OCI-LY1 (cell line): ENCODE measurements at regions not wholly inside any gene's neighbourhood (a gene's known extent, or its start where the extent isn't known, plus 50 kb on each side); places are given as distances from the start of the nearest gene placed in this dataset.

ENCODE experiments used
- H2AFZ ChIP-seq: fragments of 200-600 bp; sonication (generic), shearing (Covaris generic); 2 replicates; pipeline ENCODE4 v1.6.0; 2014; ENCODE audit warnings: antibody characterized with exemption, mild to moderate bottlenecking, low read length
- H3F3A ChIP-seq: fragments of 200-600 bp; sonication (generic), shearing (Covaris generic); 2 replicates; pipeline ENCODE4 v1.6.0; 2014; ENCODE audit warnings: mild to moderate bottlenecking, antibody characterized with exemption, low read length, moderate library complexity; ENCODE audit not compliant: insufficient read depth
- H3K27ac ChIP-seq: fragments of 200-600 bp; sonication (generic); 2 replicates; pipeline ENCODE4 v1.5.1; 2014; ENCODE audit warnings: low read length, mixed run types, mild to moderate bottlenecking, low read depth; ENCODE audit not compliant: poor library complexity, severe bottlenecking
- H3K27me3 ChIP-seq: fragments of 200-600 bp; sonication (generic); 2 replicates; pipeline ENCODE4 v1.6.0; 2014; ENCODE audit warnings: antibody characterized with exemption, mild to moderate bottlenecking, low read length, moderate library complexity; ENCODE audit not compliant: insufficient read depth
- H3K36me3 ChIP-seq: fragments of 200-600 bp; sonication (generic); 2 replicates; pipeline ENCODE4 v1.6.1; 2014; ENCODE audit warnings: mild to moderate bottlenecking, antibody characterized with exemption, low read length, moderate library complexity, mixed read lengths; ENCODE audit not compliant: insufficient read depth
- H3K4me1 ChIP-seq: fragments of 200-600 bp; sonication (generic); 2 replicates; pipeline ENCODE4 v1.5.1; 2014; ENCODE audit warnings: mild to moderate bottlenecking, low read length, moderate library complexity; ENCODE audit not compliant: insufficient read depth, severe bottlenecking
- H3K4me2 ChIP-seq: fragments of 200-600 bp; sonication (generic), shearing (Covaris generic); 2 replicates; pipeline ENCODE4 v1.6.1; 2014; ENCODE audit warnings: low read length
- H3K4me3 ChIP-seq: fragments of 200-600 bp; sonication (generic); 2 replicates; pipeline ENCODE4 v1.5.1; 2014; ENCODE audit warnings: low read length, low read depth, mild to moderate bottlenecking, mixed read lengths; ENCODE audit not compliant: poor library complexity, severe bottlenecking
- H3K79me2 ChIP-seq: fragments of 200-600 bp; shearing (Covaris generic); 2 replicates; pipeline ENCODE4 v1.6.1; 2016; ENCODE audit warnings: mixed run types, low read length, mixed read lengths; ENCODE audit not compliant: insufficient read depth
- H3K9ac ChIP-seq: fragments of 200-600 bp; sonication (generic), shearing (Covaris generic); 2 replicates; pipeline ENCODE4 v1.6.1; 2014; ENCODE audit warnings: mild to moderate bottlenecking, low read length, mixed read lengths
- H3K9me2 ChIP-seq: fragments of 200-600 bp; sonication (generic), shearing (Covaris generic); 2 replicates; pipeline ENCODE4 v1.6.1; 2014; ENCODE audit warnings: low read depth, mild to moderate bottlenecking, low read length, mixed read lengths
- H3K9me3 ChIP-seq: fragments of 200-600 bp; shearing (Covaris generic); 2 replicates; pipeline ENCODE4 v1.6.1; 2014; ENCODE audit warnings: low read length, mixed read lengths
- H4K20me1 ChIP-seq: fragments of 200-600 bp; sonication (generic), shearing (Covaris generic); 2 replicates; pipeline ENCODE4 v1.6.0; 2016; ENCODE audit warnings: mild to moderate bottlenecking, low read length; ENCODE audit not compliant: insufficient read depth
- EZH2 ChIP-seq: fragments of 200-600 bp; sonication (generic), shearing (Covaris generic); IDR thresholded peaks from 2 replicates; pipeline ENCODE4 v1.8.0; 2017; ENCODE audit warnings: borderline replicate concordance, mixed run types, mild to moderate bottlenecking, antibody characterized with exemption, low read length, moderate library complexity, mixed read lengths
- TF ChIP-seq, protein P1 (sequence below): fragments of 200-600 bp; sonication (generic), shearing (Covaris generic); IDR thresholded peaks from 2 replicates; pipeline ENCODE4 v1.5.1; 2017; ENCODE audit warnings: mild to moderate bottlenecking, antibody characterized with exemption, low read length, moderate library complexity, mixed read lengths

DNA sequence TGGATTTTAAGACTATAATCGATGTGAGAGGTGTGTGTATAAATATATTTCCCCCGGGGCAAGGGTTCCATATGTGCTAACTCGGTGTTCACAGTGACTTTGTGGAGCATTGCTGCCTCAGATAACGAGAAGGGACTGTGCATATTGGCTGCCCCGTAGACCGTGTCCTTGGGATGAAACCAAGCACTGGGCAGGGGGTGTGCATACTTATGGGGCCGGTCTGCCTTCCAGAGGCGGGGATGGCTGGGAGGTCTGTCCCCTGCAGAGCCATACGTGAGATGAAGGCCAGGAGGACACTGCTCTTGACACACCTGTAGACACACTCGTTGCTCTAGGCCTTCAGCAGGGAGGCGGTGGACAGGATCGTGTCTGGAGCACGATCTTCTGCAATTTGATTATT lies 56.0 kb upstream of the ZNF354A start:
- no peaks in the 10 kb centered on the region for H3K9me2 ChIP-seq
- no peak for TF ChIP-seq EZH2
- TF ChIP-seq, protein P1, sequence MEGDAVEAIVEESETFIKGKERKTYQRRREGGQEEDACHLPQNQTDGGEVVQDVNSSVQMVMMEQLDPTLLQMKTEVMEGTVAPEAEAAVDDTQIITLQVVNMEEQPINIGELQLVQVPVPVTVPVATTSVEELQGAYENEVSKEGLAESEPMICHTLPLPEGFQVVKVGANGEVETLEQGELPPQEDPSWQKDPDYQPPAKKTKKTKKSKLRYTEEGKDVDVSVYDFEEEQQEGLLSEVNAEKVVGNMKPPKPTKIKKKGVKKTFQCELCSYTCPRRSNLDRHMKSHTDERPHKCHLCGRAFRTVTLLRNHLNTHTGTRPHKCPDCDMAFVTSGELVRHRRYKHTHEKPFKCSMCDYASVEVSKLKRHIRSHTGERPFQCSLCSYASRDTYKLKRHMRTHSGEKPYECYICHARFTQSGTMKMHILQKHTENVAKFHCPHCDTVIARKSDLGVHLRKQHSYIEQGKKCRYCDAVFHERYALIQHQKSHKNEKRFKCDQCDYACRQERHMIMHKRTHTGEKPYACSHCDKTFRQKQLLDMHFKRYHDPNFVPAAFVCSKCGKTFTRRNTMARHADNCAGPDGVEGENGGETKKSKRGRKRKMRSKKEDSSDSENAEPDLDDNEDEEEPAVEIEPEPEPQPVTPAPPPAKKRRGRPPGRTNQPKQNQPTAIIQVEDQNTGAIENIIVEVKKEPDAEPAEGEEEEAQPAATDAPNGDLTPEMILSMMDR = no peak
- H3K9me3 ChIP-seq = no peaks in the 10 kb centered on the region
- no peak overlapping the region for H3K4me2 ChIP-seq
- no peaks in the 10 kb centered on the region for H3K27me3 ChIP-seq
- H3K4me3 ChIP-seq = no peak overlapping the region
- no peaks in the 10 kb centered on the region for H3K36me3 ChIP-seq
- no peak overlapping the region for H3K9ac ChIP-seq
- H3K79me2 ChIP-seq = no peaks in the 10 kb centered on the region
- H2AFZ ChIP-seq = no peak overlapping the region
- no peaks in the 10 kb centered on the region for H3F3A ChIP-seq
- no peak overlapping the region for H3K27ac ChIP-seq
- H4K20me1 ChIP-seq = no peaks in the 10 kb centered on the region
- no peaks in the 10 kb centered on the region for H3K4me1 ChIP-seq

DNA sequence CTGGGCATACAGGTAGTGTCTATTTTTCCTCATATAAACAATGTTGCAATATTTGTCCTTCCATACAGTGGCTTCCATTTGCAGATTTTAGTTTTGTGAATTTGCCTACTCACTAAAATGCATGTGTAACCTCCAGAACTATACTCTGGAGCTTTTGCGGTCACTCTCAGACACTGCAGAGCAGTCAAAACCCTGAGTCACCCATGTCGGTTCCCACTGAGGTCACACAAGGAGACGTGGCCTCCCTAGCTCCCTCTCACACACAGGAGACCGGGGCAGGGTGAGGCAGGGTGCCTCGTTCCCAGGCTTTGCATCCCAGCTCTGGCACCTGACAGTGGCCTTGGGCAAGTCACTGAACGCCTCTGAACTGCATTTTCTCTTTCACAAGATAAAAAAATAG lies 55.5 kb upstream of the ZNF354A start:
- no peak overlapping the region for H3K9ac ChIP-seq
- H3K4me3 ChIP-seq = no peak overlapping the region
- H3F3A ChIP-seq = no peaks in the 10 kb centered on the region
- H3K4me1 ChIP-seq = no peaks in the 10 kb centered on the region
- no peaks in the 10 kb centered on the region for H3K9me3 ChIP-seq
- H3K79me2 ChIP-seq = no peaks in the 10 kb centered on the region
- no peaks in the 10 kb centered on the region for H4K20me1 ChIP-seq
- TF ChIP-seq, protein P1 = no peak
- TF ChIP-seq EZH2 = no peak
- no peak overlapping the region for H3K27ac ChIP-seq
- no peaks in the 10 kb centered on the region for H3K36me3 ChIP-seq
- H2AFZ ChIP-seq = no peak overlapping the region
- no peaks in the 10 kb centered on the region for H3K9me2 ChIP-seq
- no peak overlapping the region for H3K4me2 ChIP-seq
- no peaks in the 10 kb centered on the region for H3K27me3 ChIP-seq

DNA sequence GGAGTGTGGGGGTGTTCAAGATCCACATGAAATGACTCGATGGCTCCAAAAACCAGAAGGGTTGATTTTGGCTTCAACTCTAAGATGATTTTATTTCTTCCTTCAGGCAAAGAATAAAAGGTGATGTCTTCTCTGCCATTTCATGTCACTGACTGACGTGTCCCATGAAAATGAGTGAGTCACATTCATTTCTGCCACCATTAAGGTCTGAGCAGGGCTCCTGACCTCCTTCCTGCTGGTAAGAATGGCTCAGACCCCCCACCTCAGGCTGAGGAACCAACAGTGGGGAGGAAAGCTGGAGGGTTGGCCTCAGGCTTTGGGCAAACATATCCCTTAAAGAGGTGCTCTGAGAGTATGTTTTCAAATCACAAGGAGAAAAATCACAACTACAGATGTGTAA lies 53.9 kb upstream of the ZNF354A start:
- Histone ChIP-seq H2AFZ (no peak overlapping the region), H3K4me1 (no peaks in the 10 kb centered on the region), H3K4me2 (no peak overlapping the region), H3K27ac (no peak overlapping the region), H4K20me1 (no peaks in the 10 kb centered on the region), H3K9ac (no peak overlapping the region), H3K27me3 (no peaks in the 10 kb centered on the region), H3K4me3 (no peak overlapping the region), H3K9me3 (no peaks in the 10 kb centered on the region), H3K9me2 (no peaks in the 10 kb centered on the region), H3K36me3 (no peaks in the 10 kb centered on the region), H3F3A (no peaks in the 10 kb centered on the region), H3K79me2 (no peaks in the 10 kb centered on the region)
- TF ChIP-seq, protein P1 = no peak
- TF ChIP-seq EZH2 = no peak
